ENCODE measurements at regions not wholly inside any gene's neighbourhood (a gene's known extent, or its start where the extent isn't known, plus 50 kb on each side); places are given as distances from the start of the nearest gene placed in this dataset.

DNA sequence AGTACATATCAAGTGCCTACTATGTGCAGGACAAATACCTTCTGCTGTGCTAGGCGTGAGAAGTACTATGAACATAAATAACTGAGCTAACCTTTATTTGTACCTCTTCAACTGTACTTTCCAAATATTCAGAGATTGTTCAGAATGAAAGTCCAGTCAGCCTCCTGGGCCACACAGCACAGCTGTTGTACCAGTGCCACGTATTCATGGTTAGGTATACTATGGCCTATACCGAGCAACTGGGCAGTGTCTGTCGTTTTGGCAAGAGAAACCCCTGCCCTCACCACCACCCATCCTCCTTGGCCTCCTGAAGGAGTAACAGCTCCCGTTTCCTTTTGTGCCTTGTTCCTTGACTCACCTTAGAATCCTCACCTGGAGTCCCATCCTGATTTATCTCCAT, 53.0 kb downstream of the RASSF10 start:
- Mint-ChIP-seq H3K27ac (ENCODE audit: unreplicated experiment) (no peak overlapping the region), H3K27me3 (ENCODE audit: low read depth) (no peaks in the 10 kb centered on the region), H3K4me3 (no peak overlapping the region), H3K9me3 (peaks cover 5% of the 10 kb centered on the region), H3K36me3 (ENCODE audit: low read depth) (no peaks in the 10 kb centered on the region), H3K4me1 (no peaks in the 10 kb centered on the region)
- no peak for DNase-seq (ENCODE audit: low read depth, low spot score)
- TF ChIP-seq CTCF (conservative IDR thresholded peaks at IDR 0.05): no peak

GRCh38 chr11:13064593-13064992, 55.5 kb downstream of the RASSF10 start:
- no peak for TF ChIP-seq CTCF (conservative IDR thresholded peaks at IDR 0.05)
- DNase-seq (ENCODE audit: low read depth, low spot score): no peak
- H3K27me3 Mint-ChIP-seq (ENCODE audit: low read depth): no peaks in the 10 kb centered on the region
- H3K36me3 Mint-ChIP-seq (ENCODE audit: low read depth): no peaks in the 10 kb centered on the region
- no peak overlapping the region for H3K27ac Mint-ChIP-seq (ENCODE audit: unreplicated experiment)
- H3K4me3 Mint-ChIP-seq: no peak overlapping the region
- H3K4me1 Mint-ChIP-seq: no peaks in the 10 kb centered on the region
- peaks cover 5% of the 10 kb centered on the region for H3K9me3 Mint-ChIP-seq

DNA sequence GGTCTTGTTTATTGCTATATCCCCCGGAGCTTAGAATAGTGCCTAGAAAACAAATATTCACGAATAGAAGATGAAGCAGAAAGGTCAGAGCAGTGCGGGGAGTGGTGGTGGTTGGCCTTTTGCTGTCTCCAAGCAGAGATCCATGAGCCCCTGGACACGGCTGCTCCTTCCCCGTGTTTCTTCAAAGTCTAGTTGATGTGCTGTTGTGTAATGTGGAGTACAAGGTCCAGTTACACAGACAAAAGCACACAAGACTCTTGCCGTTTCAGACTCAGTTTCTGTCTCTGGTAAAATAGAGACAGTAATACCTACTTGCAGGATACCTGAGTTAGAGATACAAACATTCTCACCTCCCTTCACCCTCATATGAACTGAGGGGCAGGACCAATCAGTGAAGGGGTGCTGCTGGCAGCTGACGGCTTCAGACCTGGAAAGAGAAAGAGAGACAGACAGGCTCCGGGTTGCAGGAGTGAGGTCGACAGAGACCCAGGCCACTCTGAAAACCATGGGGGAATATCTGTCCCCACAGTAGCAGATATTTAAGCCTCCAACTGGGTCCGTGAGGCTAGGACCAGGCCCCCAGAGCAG, 56.2 kb downstream of the RASSF10 start:
- no peak for DNase-seq (ENCODE audit: low read depth, low spot score)
- peak overlapping the region; percentile 20 for H3K27ac Mint-ChIP-seq (ENCODE audit: unreplicated experiment)
- no peaks in the 10 kb centered on the region for H3K27me3 Mint-ChIP-seq (ENCODE audit: low read depth)
- no peaks in the 10 kb centered on the region for H3K4me1 Mint-ChIP-seq
- H3K4me3 Mint-ChIP-seq: no peak overlapping the region
- no peaks in the 10 kb centered on the region for H3K36me3 Mint-ChIP-seq (ENCODE audit: low read depth)
- no peak for TF ChIP-seq CTCF (conservative IDR thresholded peaks at IDR 0.05)
- H3K9me3 Mint-ChIP-seq: peaks cover 5% of the 10 kb centered on the region

DNA sequence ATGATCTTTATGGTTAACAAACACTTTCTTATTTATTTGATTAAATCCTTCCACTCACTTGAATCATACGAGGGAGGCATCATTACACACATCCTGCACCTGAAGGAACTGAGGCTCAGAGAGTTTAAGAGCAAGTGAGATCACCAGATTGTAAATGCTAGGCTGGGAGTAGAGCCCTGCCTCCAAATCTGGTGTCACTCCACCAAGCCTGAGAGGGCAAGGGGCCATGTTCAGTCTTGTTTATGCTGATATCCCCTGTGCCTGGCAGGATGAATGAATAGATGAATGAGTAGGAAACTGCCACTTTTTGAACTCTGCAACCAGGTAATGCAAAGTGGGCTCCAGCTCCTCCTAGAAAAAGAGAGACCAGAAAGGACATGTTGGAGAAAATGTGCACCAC, 59.1 kb downstream of the RASSF10 start:
- Mint-ChIP-seq H3K27ac (ENCODE audit: unreplicated experiment) (no peak overlapping the region), H3K4me1 (no peaks in the 10 kb centered on the region), H3K36me3 (ENCODE audit: low read depth) (no peaks in the 10 kb centered on the region), H3K9me3 (no peaks in the 10 kb centered on the region), H3K27me3 (ENCODE audit: low read depth) (no peaks in the 10 kb centered on the region), H3K4me3 (no peak overlapping the region)
- DNase-seq (ENCODE audit: low read depth, low spot score): no peak
- no peak for TF ChIP-seq CTCF (conservative IDR thresholded peaks at IDR 0.05)

GRCh38 chr11:13073119-13073981, 64.2 kb downstream of the RASSF10 start:
- DNase-seq (ENCODE audit: low read depth, low spot score): no peak
- TF ChIP-seq CTCF (conservative IDR thresholded peaks at IDR 0.05): no peak
- H3K36me3 Mint-ChIP-seq (ENCODE audit: low read depth): no peaks in the 10 kb centered on the region
- H3K4me1 Mint-ChIP-seq: no peaks in the 10 kb centered on the region
- H3K9me3 Mint-ChIP-seq: no peaks in the 10 kb centered on the region
- no peak overlapping the region for H3K27ac Mint-ChIP-seq (ENCODE audit: unreplicated experiment)
- H3K4me3 Mint-ChIP-seq: no peak overlapping the region
- peaks cover 2% of the 10 kb centered on the region for H3K27me3 Mint-ChIP-seq (ENCODE audit: low read depth)
